Uterus (tissue), 3 donors: ENCODE measurements at regions not wholly inside any gene's neighbourhood (a gene's known extent, or its start where the extent isn't known, plus 50 kb on each side); places are given as distances from the start of the nearest gene placed in this dataset.
A peak's percentile ranks its signal among the peaks of the same experiment; 100 is the strongest.

Experiments used
- DNase-seq, 2 donors: peaks; one replicate each; pipeline ENCODE4 v3.0.0-alpha.2; 2019 to 2020
- H3K27ac ChIP-seq, 2 donors: fragments of 200-600 bp; sonication (generic); 1 replicate in 1 of 2; 2 replicates in 1 of 2; pipeline ENCODE4 v1.5.1; 2016 to 2018
- H3K27me3 ChIP-seq, 2 donors: fragments of 200-600 bp; sonication (generic); one replicate each; pipeline ENCODE4 v1.5.1; 2018 to 2019; ENCODE audit warnings: control low read depth in 1 of 2
- H3K36me3 ChIP-seq, 2 donors: fragments of 200-600 bp; sonication (generic); one replicate each; pipeline ENCODE4 v1.5.1; 2019; ENCODE audit warnings: control low read depth in 1 of 2
- H3K4me1 ChIP-seq, 2 donors: fragments of 200-600 bp; sonication (generic); one replicate each; pipeline ENCODE4 v1.5.1; 2018 to 2019; ENCODE audit warnings: control low read depth in 1 of 2
- H3K4me3 ChIP-seq, 2 donors: fragments of 200-600 bp; sonication (generic); 1 replicate in 1 of 2; 2 replicates in 1 of 2; pipeline ENCODE4 v1.5.1; 2018 to 2019; ENCODE audit warnings: mild to moderate bottlenecking in 1 of 2
- H3K9me3 ChIP-seq, 2 donors: fragments of 200-600 bp; sonication (generic); one replicate each; pipeline ENCODE4 v1.5.1; 2019; ENCODE audit warnings: control low read depth in 1 of 2
- POLR2A ChIP-seq, 2 donors: fragments of 450-650 bp; IDR thresholded peaks; one replicate each; pipeline ENCODE4 v1.6.1; 2016; ENCODE audit warnings: antibody characterized with exemption in 2 of 2, mild to moderate bottlenecking in 1 of 2, moderate library complexity in 1 of 2
- intact Hi-C: fragments of 100-400 bp; cut with DNase I; formaldehyde crosslinking; loops from one replicate; pipeline ENCODE4 v1.15.1; 2023; ENCODE audit warnings: low total_unique reads
- TF ChIP-seq, protein P1 (sequence below), 4 experiments: fragments of 200-600 bp in 2 of 4; fragments of 450-650 bp in 2 of 4; sonication (generic) in 2 of 4; IDR thresholded peaks; one replicate each; pipeline ENCODE4 v1.5.1; 2016 to 2019; ENCODE audit warnings: antibody characterized with exemption in 4 of 4, mild to moderate bottlenecking in 2 of 4, moderate library complexity in 1 of 4
- donor health status: DM: yes; HTN: yes; CAD: no.

DNA sequence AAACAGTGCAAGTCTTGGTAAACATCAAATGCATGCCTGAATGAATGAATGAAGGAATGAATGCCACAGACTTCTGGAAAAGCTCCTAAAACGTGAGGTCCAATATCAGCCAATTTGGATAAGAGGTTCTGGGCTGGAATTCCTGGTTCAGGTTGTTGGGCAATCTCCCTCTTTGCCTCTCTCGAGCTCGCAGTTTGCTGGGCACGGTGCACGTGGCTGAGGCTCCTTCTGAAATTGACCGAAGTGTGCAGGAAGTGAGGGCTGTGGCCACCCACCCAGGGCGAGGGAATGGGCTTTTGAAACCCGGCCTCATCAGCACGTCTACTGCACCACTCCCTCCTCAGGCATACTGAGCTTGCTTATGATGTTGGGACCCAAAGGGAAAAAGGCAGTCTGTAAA lies 288.8 kb upstream of the HS6ST1 start:
- DNase-seq = peak in 1 of 2 donors; percentile 17
- H3K4me3 ChIP-seq = no peak overlapping the region

DNA sequence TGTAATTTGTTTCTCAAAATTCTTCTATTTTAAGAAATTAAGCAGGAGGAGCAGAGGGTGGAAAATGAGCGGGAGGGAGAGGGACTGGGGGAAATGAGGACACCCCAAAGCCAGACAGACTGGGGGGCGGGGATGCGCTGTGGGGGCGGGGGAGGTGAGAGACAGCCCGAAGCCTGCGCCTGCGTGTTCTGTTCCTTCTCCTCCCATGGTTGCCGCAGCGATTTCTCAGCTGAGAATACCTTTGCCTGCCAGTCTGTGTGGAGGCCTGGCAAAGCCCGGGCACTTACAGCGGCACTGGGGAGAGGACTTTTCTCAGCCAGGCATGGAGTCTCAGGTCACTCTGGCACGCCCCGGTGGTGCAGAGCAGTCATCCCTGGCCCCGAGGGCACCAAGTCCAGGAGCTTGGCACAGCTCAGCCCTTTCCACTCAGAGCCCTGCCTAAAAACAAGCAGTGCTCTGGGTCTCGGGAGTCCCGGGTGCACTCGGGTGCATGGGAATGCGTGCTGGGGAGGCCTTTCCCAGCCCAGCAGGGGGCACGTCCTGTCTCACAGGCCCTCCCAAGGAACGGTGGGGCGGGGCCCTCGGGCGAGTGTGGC lies 289.3 kb upstream of the HS6ST1 start:
- Histone ChIP-seq H3K9me3 (no peaks in the 10 kb centered on the region), H3K27ac (peak overlapping the region in 1 of 2 donors; percentile 4), H3K27me3 (no peaks in the 10 kb centered on the region), H3K4me3 (peak overlapping the region in 1 of 2 donors; percentile 15), H3K36me3 (no peaks in the 10 kb centered on the region), H3K4me1 (peaks cover 0 to 3% of the 10 kb centered on the region in 2 donors)
- intact Hi-C loops = no loop called here
- TF ChIP-seq, protein P1, sequence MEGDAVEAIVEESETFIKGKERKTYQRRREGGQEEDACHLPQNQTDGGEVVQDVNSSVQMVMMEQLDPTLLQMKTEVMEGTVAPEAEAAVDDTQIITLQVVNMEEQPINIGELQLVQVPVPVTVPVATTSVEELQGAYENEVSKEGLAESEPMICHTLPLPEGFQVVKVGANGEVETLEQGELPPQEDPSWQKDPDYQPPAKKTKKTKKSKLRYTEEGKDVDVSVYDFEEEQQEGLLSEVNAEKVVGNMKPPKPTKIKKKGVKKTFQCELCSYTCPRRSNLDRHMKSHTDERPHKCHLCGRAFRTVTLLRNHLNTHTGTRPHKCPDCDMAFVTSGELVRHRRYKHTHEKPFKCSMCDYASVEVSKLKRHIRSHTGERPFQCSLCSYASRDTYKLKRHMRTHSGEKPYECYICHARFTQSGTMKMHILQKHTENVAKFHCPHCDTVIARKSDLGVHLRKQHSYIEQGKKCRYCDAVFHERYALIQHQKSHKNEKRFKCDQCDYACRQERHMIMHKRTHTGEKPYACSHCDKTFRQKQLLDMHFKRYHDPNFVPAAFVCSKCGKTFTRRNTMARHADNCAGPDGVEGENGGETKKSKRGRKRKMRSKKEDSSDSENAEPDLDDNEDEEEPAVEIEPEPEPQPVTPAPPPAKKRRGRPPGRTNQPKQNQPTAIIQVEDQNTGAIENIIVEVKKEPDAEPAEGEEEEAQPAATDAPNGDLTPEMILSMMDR (IDR thresholded peaks at IDR 0.05) = no peak
- no peak for TF ChIP-seq POLR2A (IDR thresholded peaks at IDR 0.05)
- peak in 1 of 2 donors; percentile 34 for DNase-seq

More for the DNA sequence above, 288.8 kb upstream of the HS6ST1 start:
- intact Hi-C loops = no loop called here
- Histone ChIP-seq H3K27me3 (no peaks in the 10 kb centered on the region), H3K4me1 (peaks cover 0 to 3% of the 10 kb centered on the region in 2 donors), H3K27ac (peak overlapping the region in 1 of 2 donors; percentile 4), H3K9me3 (no peaks in the 10 kb centered on the region), H3K36me3 (no peaks in the 10 kb centered on the region)
- TF ChIP-seq, protein P1 (IDR thresholded peaks at IDR 0.05) = no peak
- no peak for TF ChIP-seq POLR2A (IDR thresholded peaks at IDR 0.05)

DNA sequence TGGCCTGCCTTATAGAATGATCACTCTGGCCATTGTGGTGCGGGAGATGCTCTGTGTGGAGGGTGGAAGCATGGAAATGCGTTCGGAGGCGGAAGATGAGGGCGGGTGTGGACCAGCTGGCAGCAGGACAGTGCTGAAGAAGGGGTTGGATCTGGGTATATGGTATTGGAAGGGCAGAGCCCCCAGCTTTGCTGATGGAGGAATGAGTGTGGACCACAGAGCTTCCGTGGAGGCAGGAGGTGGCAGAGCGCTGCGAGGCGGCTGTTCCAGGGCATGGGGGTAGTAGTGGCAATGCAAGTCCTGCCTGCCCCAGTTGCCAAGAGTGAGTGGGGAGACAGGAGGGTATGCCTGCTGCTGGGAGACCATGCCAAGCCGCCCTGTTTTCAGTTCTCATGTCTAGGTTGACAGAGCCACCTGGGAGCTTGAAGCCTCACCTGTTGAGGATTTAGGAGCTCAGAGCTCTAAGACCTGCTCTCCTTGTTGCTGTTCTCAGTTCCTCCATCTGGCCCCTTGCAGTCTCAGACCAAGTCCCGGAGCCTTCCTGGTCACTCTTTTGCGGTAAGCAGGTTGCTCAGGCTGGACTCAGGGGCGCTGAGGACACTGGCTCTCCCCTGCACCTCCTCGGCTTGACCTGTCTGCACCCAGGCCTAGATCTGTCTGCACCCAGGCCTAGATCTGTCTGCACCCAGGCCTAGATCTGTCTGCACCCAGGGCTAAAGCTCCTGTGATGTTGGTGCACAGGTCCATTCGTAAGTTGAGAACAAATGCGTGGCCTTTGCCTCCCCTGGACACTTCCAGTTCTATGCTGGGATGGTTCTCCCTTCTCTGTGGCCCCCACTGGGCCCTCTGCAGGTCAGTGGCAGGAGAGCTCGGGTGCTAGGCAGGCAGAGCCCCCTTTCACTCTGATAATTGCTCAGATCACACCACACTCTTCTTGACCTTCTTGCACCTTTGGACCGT lies 290.5 kb upstream of the HS6ST1 start:
- H3K27ac ChIP-seq = no peak overlapping the region
- TF ChIP-seq, protein P1 (IDR thresholded peaks at IDR 0.05) = no peak
- no peak for TF ChIP-seq POLR2A (IDR thresholded peaks at IDR 0.05)
- H3K27me3 ChIP-seq = no peaks in the 10 kb centered on the region
- peaks cover 0 to 3% of the 10 kb centered on the region in 2 donors for H3K4me1 ChIP-seq
- intact Hi-C loops = no loop called here
- H3K36me3 ChIP-seq = no peaks in the 10 kb centered on the region
- DNase-seq = peak in 1 of 2 donors; percentile 4
- no peak overlapping the region for H3K4me3 ChIP-seq
- no peaks in the 10 kb centered on the region for H3K9me3 ChIP-seq

DNA sequence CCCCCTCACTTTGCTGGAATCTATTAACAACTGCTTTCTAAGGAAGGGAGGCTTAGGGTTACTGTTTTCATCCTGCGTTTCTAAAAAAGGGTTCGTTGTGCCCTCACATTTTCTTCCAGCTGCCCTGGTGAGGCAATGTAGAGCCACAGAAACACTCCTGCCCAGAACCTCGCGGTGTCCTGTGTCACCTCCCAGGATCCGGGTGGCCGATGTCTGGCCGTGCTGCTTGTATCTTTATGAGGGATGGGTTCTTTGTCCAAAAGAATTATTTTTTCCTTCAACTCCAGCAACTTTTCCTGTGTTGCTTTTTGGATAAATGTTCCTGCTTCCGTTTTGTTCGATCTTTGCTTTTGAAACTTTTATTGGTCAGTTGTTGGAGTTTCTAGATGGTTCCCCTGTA lies 291.8 kb upstream of the HS6ST1 start:
- no peak overlapping the region for H3K27ac ChIP-seq
- H3K9me3 ChIP-seq = no peaks in the 10 kb centered on the region
- DNase-seq = no peak
- H3K4me3 ChIP-seq = no peak overlapping the region
- peaks cover 0 to 3% of the 10 kb centered on the region in 2 donors for H3K4me1 ChIP-seq
- H3K27me3 ChIP-seq = no peaks in the 10 kb centered on the region
- H3K36me3 ChIP-seq = no peaks in the 10 kb centered on the region
- TF ChIP-seq POLR2A (IDR thresholded peaks at IDR 0.05) = no peak
- TF ChIP-seq, protein P1 (IDR thresholded peaks at IDR 0.05) = no peak
- intact Hi-C loops = no loop called here
